ENCODE measurements at regions not wholly inside any gene's neighbourhood (a gene's known extent, or its start where the extent isn't known, plus 50 kb on each side); places are given as distances from the start of the nearest gene placed in this dataset.
A peak's percentile ranks its signal among the peaks of the same experiment; 100 is the strongest.

DNA sequence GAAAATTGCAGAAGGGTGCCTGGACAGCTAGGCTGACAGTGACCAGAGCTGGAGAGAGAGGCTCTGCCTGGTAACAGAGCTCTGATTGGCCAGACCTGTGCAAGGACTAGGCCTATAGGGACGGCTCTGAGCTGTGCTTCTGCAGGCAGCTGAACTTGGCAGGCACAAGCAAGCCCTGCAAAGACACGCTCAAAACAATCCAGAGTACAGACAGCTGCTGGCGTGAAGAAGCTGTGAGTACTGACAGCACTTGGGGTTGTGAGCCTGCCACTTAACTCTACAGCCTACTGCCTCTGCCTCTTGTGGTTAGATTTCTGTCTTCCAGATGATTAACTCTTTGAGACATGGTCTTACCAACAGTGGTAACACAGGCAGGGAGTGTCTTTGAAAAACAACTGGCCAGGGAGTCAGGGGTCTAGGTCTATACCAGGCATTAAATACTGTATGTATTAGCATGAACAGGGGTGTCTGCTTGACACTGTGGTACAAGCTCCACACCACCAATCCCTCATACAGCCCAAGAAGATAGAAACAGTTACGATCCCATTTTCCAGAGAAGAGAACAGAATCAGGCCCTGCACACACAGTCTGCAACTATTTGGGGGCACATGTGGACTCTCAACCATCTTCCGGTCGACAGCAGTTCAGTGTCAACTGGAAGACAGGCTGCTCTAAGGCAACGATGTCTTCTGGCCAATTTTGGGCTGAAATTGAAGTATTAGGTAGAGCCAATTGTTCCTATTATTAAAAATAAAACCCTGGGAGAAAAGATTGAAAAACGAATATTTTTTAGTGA lies 568.4 kb downstream of the TNS1 start:
- no peak for TF ChIP-seq POU2F2 (IDR thresholded peaks at IDR 0.05; ENCODE audit: low read depth, low read length)
- TF ChIP-seq SPI1 (IDR thresholded peaks at IDR 0.05; ENCODE audit: low read depth, low read length): no peak
- TF ChIP-seq POLR2AphosphoS5 (IDR thresholded peaks at IDR 0.05; ENCODE audit: low read depth, low read length): no peak
- no peak for TF ChIP-seq PAX5 (IDR thresholded peaks at IDR 0.05; ENCODE audit: insufficient read depth, low read length, severe bottlenecking)
- TF ChIP-seq TAF1 (IDR thresholded peaks at IDR 0.05; ENCODE audit: low read depth, low read length): no peak
- no peak for TF ChIP-seq POLR2A (IDR thresholded peaks at IDR 0.05; ENCODE audit: low read depth, low read length)
- peak; percentile 39 for DNase-seq (ENCODE audit: insufficient read length, low spot score)
- FAIRE-seq: peak; percentile 95

DNA sequence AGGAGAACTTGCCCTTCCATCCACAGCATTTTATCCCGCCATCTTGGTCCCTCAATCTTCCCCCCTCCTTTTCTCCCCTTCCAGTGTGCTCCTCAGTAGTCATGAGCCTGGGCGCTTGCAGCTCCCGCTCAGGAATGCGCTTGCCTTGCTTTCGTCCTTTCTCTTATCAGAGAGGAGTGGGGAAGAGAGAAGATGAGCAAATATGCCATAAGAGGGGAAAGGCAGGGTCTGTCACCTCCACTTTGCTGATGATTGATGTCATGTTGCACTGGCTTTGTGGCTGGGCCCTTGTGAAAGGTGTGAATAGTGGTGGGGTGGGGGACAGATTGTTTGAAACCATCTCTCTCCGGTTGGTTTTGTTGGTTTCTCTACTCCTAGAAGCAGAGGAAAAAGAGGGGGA lies 569.3 kb downstream of the TNS1 start:
- FAIRE-seq: no peak
- DNase-seq (ENCODE audit: insufficient read length, low spot score): no peak
- TF ChIP-seq SPI1 (IDR thresholded peaks at IDR 0.05; ENCODE audit: low read depth, low read length) (no peak), POLR2AphosphoS5 (IDR thresholded peaks at IDR 0.05; ENCODE audit: low read depth, low read length) (no peak), PAX5 (IDR thresholded peaks at IDR 0.05; ENCODE audit: insufficient read depth, low read length, severe bottlenecking) (no peak), TAF1 (IDR thresholded peaks at IDR 0.05; ENCODE audit: low read depth, low read length) (no peak), POLR2A (IDR thresholded peaks at IDR 0.05; ENCODE audit: low read depth, low read length) (no peak), POU2F2 (IDR thresholded peaks at IDR 0.05; ENCODE audit: low read depth, low read length) (no peak)

DNA sequence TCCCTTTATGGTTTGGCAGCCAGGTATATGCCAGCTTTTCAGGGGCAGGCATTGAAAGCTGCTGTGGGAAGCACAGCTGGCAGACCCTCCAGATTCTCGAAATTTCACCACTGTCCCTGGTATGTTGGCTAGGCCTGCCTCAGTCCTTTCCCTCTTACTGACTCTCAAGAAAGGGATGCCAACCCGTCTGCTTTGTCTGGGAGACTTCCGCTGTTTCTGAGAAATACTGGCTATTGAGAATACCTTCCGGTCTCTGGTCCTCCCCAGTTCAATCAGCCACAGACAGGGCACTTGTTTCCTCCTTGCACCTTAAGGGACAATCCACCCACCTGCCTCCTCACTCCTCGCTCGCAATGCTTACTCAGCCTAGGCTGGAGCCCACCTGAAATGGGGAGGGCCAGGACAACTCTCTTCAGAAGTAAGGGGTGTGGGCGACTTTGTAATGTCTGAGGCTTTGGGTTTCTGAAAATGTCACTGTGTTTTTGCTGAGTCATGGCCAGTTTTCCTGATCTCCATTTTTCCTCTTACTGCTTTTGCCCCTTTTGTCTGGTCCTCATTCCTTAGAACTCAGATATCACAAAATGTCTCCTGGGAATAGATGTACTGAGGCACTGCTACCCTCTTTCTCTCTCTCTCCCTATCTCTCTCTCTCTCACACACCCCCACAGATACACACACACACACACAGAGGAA lies 571.1 kb downstream of the TNS1 start:
- FAIRE-seq (no peak), DNase-seq (ENCODE audit: insufficient read length, low spot score) (no peak)
- TF ChIP-seq TAF1 (IDR thresholded peaks at IDR 0.05; ENCODE audit: low read depth, low read length) (no peak), SPI1 (IDR thresholded peaks at IDR 0.05; ENCODE audit: low read depth, low read length) (no peak)

DNA sequence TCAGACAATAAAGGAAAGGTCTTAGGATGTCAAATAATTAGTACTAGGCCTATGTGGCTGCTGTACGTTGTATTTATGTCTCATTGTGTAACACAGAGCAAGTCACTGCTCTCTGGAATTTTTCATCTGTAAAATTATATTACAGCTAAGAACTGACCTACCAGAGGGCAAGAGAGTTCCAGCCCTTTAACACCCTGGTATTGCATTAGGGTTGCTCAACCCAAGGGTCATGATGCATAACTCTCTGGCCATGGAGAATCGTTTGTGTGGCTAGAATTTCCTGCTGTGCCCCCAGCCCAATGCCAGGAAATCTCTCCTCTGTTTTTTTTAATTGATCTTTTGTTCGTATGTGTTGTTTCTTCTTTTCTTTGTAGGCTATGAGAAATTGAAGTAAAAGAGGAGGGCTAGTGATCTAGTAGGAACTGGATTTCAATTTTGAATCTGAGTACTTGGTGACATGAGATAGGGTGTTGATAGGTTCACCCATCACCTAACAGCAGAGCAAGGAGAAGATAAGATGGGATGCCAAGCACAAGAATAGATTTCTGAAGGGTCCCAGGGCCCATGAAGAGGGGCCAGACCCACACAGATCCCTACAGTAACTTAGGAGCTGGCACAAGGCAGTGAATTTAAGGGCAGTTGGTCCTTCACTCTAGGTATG lies 571.2 kb upstream of the TNP1 start:
- DNase-seq (ENCODE audit: insufficient read length, low spot score) (no peak), FAIRE-seq (no peak)
- no peak for TF ChIP-seq POU2F2 (IDR thresholded peaks at IDR 0.05; ENCODE audit: low read depth, low read length)
- no peak for TF ChIP-seq POLR2A (IDR thresholded peaks at IDR 0.05; ENCODE audit: low read depth, low read length)
- TF ChIP-seq POLR2AphosphoS5 (IDR thresholded peaks at IDR 0.05; ENCODE audit: low read depth, low read length): no peak
- no peak for TF ChIP-seq PAX5 (IDR thresholded peaks at IDR 0.05; ENCODE audit: insufficient read depth, low read length, severe bottlenecking)
- TF ChIP-seq TAF1 (IDR thresholded peaks at IDR 0.05; ENCODE audit: low read depth, low read length): no peak
- no peak for TF ChIP-seq SPI1 (IDR thresholded peaks at IDR 0.05; ENCODE audit: low read depth, low read length)

DNA sequence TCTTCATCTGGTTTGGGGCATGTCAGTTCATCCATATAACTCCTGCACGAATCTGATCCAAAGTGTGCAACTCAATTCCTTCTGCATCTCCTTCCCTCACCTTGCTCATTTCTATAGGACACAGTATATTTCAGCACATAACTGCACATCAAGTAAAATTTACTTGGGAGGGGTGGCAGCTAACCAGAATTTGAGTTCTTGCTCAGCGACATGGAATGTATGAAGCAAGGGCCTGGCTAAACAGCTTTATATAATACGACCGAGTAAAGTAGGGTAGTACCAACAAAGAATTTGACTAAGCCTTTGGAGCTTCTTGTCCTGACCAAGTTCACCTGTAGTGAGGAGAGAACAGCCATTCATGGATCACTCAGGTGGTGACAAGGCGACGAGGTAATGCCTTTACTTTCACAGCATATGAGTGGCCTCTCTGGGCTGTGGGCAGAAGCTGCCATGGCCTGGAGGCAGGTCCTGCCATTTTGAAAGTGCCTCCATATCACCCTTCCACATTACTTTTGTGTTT lies 570.2 kb upstream of the TNP1 start:
- DNase-seq (ENCODE audit: insufficient read length, low spot score) (no peak), FAIRE-seq (no peak)
- TF ChIP-seq TAF1 (IDR thresholded peaks at IDR 0.05; ENCODE audit: low read depth, low read length): no peak
- TF ChIP-seq POU2F2 (IDR thresholded peaks at IDR 0.05; ENCODE audit: low read depth, low read length): no peak
- TF ChIP-seq POLR2AphosphoS5 (IDR thresholded peaks at IDR 0.05; ENCODE audit: low read depth, low read length): no peak

DNA sequence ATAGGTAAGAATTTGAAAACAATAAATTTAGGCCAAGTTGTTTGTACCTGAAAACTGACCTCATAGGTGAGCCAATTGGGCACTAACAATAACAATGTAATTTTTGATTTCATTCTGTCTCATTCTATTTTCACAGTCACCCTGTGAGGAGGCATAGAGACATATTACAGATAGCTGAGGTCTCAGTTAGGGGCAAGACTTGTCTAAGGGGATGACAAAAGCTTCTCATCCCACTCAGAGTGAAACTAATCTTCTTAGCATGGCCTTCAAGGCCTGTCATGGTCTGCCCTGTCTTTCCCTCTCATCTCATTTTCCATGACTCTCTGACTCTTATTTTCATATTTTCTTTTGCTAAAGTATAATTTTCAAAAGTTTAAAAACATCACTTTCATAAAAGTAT lies 562.0 kb upstream of the TNP1 start:
- FAIRE-seq (peak; percentile 81), DNase-seq (ENCODE audit: insufficient read length, low spot score) (no peak)
- TF ChIP-seq POU2F2 (IDR thresholded peaks at IDR 0.05; ENCODE audit: low read depth, low read length): no peak
- no peak for TF ChIP-seq PAX5 (IDR thresholded peaks at IDR 0.05; ENCODE audit: insufficient read depth, low read length, severe bottlenecking)

DNA sequence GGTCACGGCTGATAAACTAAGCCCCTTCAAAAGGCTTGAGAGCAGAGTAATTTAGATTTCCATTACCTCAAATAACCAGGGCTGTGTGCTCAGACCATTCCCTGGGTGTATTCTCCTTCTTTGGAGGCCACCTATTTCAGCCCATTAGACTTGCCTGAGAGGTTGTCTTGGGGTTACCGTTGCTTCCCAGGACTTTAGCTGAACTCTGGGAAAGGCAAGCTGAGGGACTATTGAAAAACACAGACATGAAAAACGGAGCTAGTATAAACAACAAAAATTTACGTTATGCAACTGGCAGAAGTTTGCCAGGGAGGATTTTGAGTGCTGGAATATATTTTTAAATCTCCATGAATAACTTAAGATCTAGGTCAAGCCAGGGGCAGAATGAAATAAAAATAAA lies 561.0 kb upstream of the TNP1 start:
- FAIRE-seq (peak; percentile 16), DNase-seq (ENCODE audit: insufficient read length, low spot score) (no peak)
- TF ChIP-seq SPI1 (IDR thresholded peaks at IDR 0.05; ENCODE audit: low read depth, low read length) (no peak), TAF1 (IDR thresholded peaks at IDR 0.05; ENCODE audit: low read depth, low read length) (no peak), POLR2AphosphoS5 (IDR thresholded peaks at IDR 0.05; ENCODE audit: low read depth, low read length) (no peak), POU2F2 (IDR thresholded peaks at IDR 0.05; ENCODE audit: low read depth, low read length) (no peak), POLR2A (IDR thresholded peaks at IDR 0.05; ENCODE audit: low read depth, low read length) (no peak), PAX5 (IDR thresholded peaks at IDR 0.05; ENCODE audit: insufficient read depth, low read length, severe bottlenecking) (no peak)

DNA sequence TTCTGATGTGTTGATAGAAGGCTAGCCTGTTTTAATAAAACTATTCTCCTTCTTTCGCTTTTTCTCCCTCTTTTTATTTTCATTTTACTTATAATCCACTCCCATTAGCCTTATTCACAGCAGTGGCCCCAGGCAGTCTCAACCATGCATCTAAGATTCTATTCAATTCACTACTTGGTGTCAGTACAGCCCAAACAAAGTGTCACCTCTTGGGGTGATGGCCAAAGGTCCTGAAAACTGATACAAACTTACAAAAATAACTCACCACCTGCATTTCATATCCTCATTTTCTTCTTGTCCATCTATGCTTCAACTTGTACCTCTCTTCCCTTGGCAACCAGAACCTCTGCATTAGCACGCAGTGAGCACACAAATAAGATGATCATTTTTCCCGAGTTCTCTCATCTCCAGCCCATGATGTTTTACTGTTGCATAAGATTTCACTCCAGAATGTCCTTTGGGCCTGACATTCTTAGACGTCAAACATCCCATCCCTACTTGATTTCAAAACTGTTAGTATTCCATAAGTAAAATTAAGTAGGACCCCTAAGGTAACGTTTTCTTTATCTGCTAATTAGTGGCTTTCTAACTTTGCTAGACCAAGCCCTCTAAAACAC lies 559.3 kb upstream of the TNP1 start:
- peak; percentile 65 for FAIRE-seq
- TF ChIP-seq POU2F2 (IDR thresholded peaks at IDR 0.05; ENCODE audit: low read depth, low read length) (no peak), POLR2AphosphoS5 (IDR thresholded peaks at IDR 0.05; ENCODE audit: low read depth, low read length) (no peak), SPI1 (IDR thresholded peaks at IDR 0.05; ENCODE audit: low read depth, low read length) (peak; percentile 74), TAF1 (IDR thresholded peaks at IDR 0.05; ENCODE audit: low read depth, low read length) (no peak), PAX5 (IDR thresholded peaks at IDR 0.05; ENCODE audit: insufficient read depth, low read length, severe bottlenecking) (no peak), POLR2A (IDR thresholded peaks at IDR 0.05; ENCODE audit: low read depth, low read length) (no peak)

DNA sequence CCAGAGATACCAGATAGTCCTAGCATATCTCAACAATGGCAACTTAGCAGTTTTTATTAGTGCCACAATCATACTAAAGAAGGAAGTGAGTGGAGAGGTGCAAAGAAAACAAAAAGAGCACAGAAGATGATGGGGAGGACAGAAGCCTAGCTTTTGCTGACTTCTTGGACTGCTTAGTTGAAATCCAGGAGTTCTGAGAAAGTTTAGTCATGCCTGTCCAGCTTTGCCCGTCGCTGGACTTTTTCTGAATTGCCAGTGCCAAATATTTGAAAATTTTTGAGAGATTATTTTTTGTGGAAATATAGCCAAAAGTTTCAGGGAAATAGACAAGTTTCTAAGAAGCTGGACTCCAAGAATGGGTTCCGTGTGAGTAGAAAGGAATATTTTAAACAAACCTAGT lies 558.7 kb upstream of the TNP1 start:
- peak; percentile 27; the same call in 1 of the 2 replicates for TF ChIP-seq SPI1 (IDR thresholded peaks at IDR 0.05; ENCODE audit: low read depth, low read length)
- no peak for TF ChIP-seq POLR2AphosphoS5 (IDR thresholded peaks at IDR 0.05; ENCODE audit: low read depth, low read length)
- no peak for TF ChIP-seq PAX5 (IDR thresholded peaks at IDR 0.05; ENCODE audit: insufficient read depth, low read length, severe bottlenecking)
- no peak for TF ChIP-seq POU2F2 (IDR thresholded peaks at IDR 0.05; ENCODE audit: low read depth, low read length)
- FAIRE-seq: no peak
- DNase-seq (ENCODE audit: insufficient read length, low spot score): no peak

More for the DNA sequence above, 559.3 kb upstream of the TNP1 start:
- DNase-seq (ENCODE audit: insufficient read length, low spot score): no peak
